ENCODE measurements at regions not wholly inside any gene's neighbourhood (a gene's known extent, or its start where the extent isn't known, plus 50 kb on each side); places are given as distances from the start of the nearest gene placed in this dataset.
"Not testable (repeated sequence)": the region's sequence is repeated elsewhere in the genome, so short reads cannot be mapped to it uniquely, and the experiment has no call there.

DNA sequence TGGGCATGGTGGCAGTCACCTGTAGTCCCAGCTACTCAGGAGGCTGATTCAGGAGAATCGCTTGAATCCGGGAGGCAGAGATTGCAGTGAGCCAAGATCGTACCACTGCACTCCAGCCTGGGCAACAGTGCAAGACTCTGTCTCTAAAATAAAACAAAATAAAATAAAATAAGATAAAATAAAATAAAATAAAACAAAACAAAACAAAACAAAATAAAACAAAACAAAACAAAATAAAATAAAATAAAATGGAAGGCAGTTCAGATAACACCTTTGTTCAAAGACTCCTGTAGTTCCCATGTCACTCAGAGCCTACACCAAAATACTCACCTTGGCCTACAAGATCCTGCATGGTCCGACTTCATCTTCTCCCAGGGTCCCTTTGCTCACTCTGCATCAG is 61.3 kb downstream of the SYF2 start:
- not testable (repeated sequence) for H3K4me3 ChIP-seq (ENCODE audit: insufficient read depth in 1 of 2, low read depth in 1 of 2, low read length in 2 of 2); DNase-seq; H3K27ac ChIP-seq (ENCODE audit: low read length, poor library complexity, severe bottlenecking); H3K14ac ChIP-seq (ENCODE audit: low read length in 2 of 2); H2AFZ ChIP-seq (ENCODE audit: low read depth, low read length); H4K8ac ChIP-seq (ENCODE audit: low read length); H3K79me1 ChIP-seq (replicated peaks; ENCODE audit: low read length, poor library complexity, severe bottlenecking); H2AK5ac ChIP-seq (ENCODE audit: low read length, severe bottlenecking); H3K9me3 ChIP-seq (ENCODE audit: control insufficient read depth, low read length); H3K9ac ChIP-seq (ENCODE audit: low read length); H2BK120ac ChIP-seq (ENCODE audit: low read depth, low read length); H3K23ac ChIP-seq (ENCODE audit: low read length in 2 of 2); H3K4ac ChIP-seq (ENCODE audit: low read depth in 1 of 2, low read length in 2 of 2); H2BK12ac ChIP-seq (ENCODE audit: low read length in 2 of 2); H2BK15ac ChIP-seq (ENCODE audit: low read depth, poor library complexity, severe bottlenecking); H4K91ac ChIP-seq (ENCODE audit: low read length); H3K4me2 ChIP-seq (ENCODE audit: low read length, poor library complexity, severe bottlenecking); H2BK5ac ChIP-seq (ENCODE audit: low read depth, low read length, poor library complexity, severe bottlenecking); H3K36me3 ChIP-seq (ENCODE audit: control insufficient read depth in 1 of 2, insufficient read depth in 2 of 2, low read depth in 1 of 2, low read length in 2 of 2); H3K18ac ChIP-seq (ENCODE audit: low read depth in 1 of 2, low read length in 2 of 2)
- Histone ChIP-seq H3K27me3 (ENCODE audit: control insufficient read depth in 1 of 2, insufficient read depth in 1 of 2, low read length in 2 of 2) (peaks cover 10 to 24% of the 10 kb centered on the region in 2 experiments), H3K4me1 (ENCODE audit: control insufficient read depth, insufficient read depth, low read depth, low read length) (peaks cover 16% of the 10 kb centered on the region)
- WGBS, result 87% methylated on average over 3 of the region's 4 CpGs

DNA sequence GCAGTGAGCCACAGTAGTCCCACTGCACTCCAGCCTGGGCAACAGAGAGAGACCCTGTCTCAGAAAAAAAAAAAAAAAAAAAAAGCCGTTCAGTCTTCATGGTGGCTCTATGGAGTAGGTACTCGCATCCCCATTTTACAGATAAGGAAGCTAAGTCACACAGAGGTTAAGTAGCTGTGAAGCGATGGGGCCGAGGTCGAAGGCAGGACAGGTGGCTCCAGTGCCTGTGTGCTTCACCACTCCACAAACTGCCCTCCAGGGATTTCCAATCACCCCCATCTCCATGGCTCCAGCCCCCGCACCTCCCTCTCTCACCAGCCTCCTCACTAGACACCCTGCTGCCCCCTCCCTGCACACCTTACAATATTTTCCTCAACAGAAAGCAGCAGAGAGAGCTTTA is 61.9 kb downstream of the SYF2 start:
- H3K4ac ChIP-seq (ENCODE audit: low read depth in 1 of 2, low read length in 2 of 2), result no peak overlapping the region
- no peak overlapping the region for H2AFZ ChIP-seq (ENCODE audit: low read depth, low read length)
- no peaks in the 10 kb centered on the region for H3K79me1 ChIP-seq (replicated peaks; ENCODE audit: low read length, poor library complexity, severe bottlenecking)
- WGBS, result 94% methylated on average over 6 of the region's 6 CpGs
- no peak overlapping the region for H3K14ac ChIP-seq (ENCODE audit: low read length in 2 of 2)
- no peak overlapping the region for H3K23ac ChIP-seq (ENCODE audit: low read length in 2 of 2)
- no peak overlapping the region for H3K4me2 ChIP-seq (ENCODE audit: low read length, poor library complexity, severe bottlenecking)
- H4K8ac ChIP-seq (ENCODE audit: low read length), result no peak overlapping the region
- no peak overlapping the region for H3K27ac ChIP-seq (ENCODE audit: low read length, poor library complexity, severe bottlenecking)
- peaks cover 16% of the 10 kb centered on the region for H3K4me1 ChIP-seq (ENCODE audit: control insufficient read depth, insufficient read depth, low read depth, low read length)
- H2BK15ac ChIP-seq (ENCODE audit: low read depth, poor library complexity, severe bottlenecking), result no peak overlapping the region
- H4K91ac ChIP-seq (ENCODE audit: low read length), result no peak overlapping the region
- H2BK120ac ChIP-seq (ENCODE audit: low read depth, low read length), result no peak overlapping the region
- no peak overlapping the region for H2BK12ac ChIP-seq (ENCODE audit: low read length in 2 of 2)
- H2AK5ac ChIP-seq (ENCODE audit: low read length, severe bottlenecking), result no peak overlapping the region
- H3K9ac ChIP-seq (ENCODE audit: low read length), result no peak overlapping the region
- H3K36me3 ChIP-seq (ENCODE audit: control insufficient read depth in 1 of 2, insufficient read depth in 2 of 2, low read depth in 1 of 2, low read length in 2 of 2), result no peaks in the 10 kb centered on the region
- no peaks in the 10 kb centered on the region for H3K9me3 ChIP-seq (ENCODE audit: control insufficient read depth, low read length)
- H3K18ac ChIP-seq (ENCODE audit: low read depth in 1 of 2, low read length in 2 of 2), result no peak overlapping the region
- DNase-seq, result no peak
- H3K27me3 ChIP-seq (ENCODE audit: control insufficient read depth in 1 of 2, insufficient read depth in 1 of 2, low read length in 2 of 2), result peaks cover 10 to 24% of the 10 kb centered on the region in 2 experiments
- no peak overlapping the region for H3K4me3 ChIP-seq (ENCODE audit: insufficient read depth in 1 of 2, low read depth in 1 of 2, low read length in 2 of 2)
- H2BK5ac ChIP-seq (ENCODE audit: low read depth, low read length, poor library complexity, severe bottlenecking), result no peak overlapping the region

DNA sequence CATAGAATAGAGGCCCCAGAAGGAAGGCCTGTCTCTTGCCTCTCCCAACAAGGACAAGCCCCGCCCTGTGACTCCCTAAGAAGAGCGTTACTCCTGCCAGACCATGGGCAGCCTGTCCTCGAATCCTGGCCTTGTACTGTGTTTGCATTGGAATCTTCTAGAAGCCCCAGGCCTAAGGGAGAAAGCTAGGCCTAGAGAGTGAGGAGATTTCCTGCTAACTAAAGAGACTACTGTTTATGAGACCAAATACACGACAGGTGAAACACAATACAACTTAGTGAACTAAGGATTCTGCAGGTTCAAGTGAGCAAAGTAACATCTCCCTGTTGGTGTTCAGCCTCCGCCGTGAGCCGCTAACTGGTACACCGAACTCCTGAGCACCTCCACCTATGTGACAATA is 62.7 kb downstream of the SYF2 start:
- Histone ChIP-seq H2BK5ac (ENCODE audit: low read depth, low read length, poor library complexity, severe bottlenecking) (no peak overlapping the region), H3K4me1 (ENCODE audit: control insufficient read depth, insufficient read depth, low read depth, low read length) (peaks cover 8% of the 10 kb centered on the region), H3K23ac (ENCODE audit: low read length in 2 of 2) (no peak overlapping the region), H3K9ac (ENCODE audit: low read length) (no peak overlapping the region), H3K9me3 (ENCODE audit: control insufficient read depth, low read length) (no peaks in the 10 kb centered on the region), H3K4ac (ENCODE audit: low read depth in 1 of 2, low read length in 2 of 2) (no peak overlapping the region), H3K36me3 (ENCODE audit: control insufficient read depth in 1 of 2, insufficient read depth in 2 of 2, low read depth in 1 of 2, low read length in 2 of 2) (no peaks in the 10 kb centered on the region), H2AFZ (ENCODE audit: low read depth, low read length) (no peak overlapping the region), H3K27ac (ENCODE audit: low read length, poor library complexity, severe bottlenecking) (no peak overlapping the region), H2BK12ac (ENCODE audit: low read length in 2 of 2) (no peak overlapping the region), H2BK120ac (ENCODE audit: low read depth, low read length) (no peak overlapping the region), H4K8ac (ENCODE audit: low read length) (no peak overlapping the region), H3K18ac (ENCODE audit: low read depth in 1 of 2, low read length in 2 of 2) (no peak overlapping the region), H4K91ac (ENCODE audit: low read length) (no peak overlapping the region), H2BK15ac (ENCODE audit: low read depth, poor library complexity, severe bottlenecking) (no peak overlapping the region), H3K27me3 (ENCODE audit: control insufficient read depth in 1 of 2, insufficient read depth in 1 of 2, low read length in 2 of 2) (peaks cover 10 to 24% of the 10 kb centered on the region in 2 experiments), H2AK5ac (ENCODE audit: low read length, severe bottlenecking) (no peak overlapping the region), H3K4me3 (ENCODE audit: insufficient read depth in 1 of 2, low read depth in 1 of 2, low read length in 2 of 2) (no peak overlapping the region), H3K79me1 (replicated peaks; ENCODE audit: low read length, poor library complexity, severe bottlenecking) (no peaks in the 10 kb centered on the region), H3K14ac (ENCODE audit: low read length in 2 of 2) (no peak overlapping the region), H3K4me2 (ENCODE audit: low read length, poor library complexity, severe bottlenecking) (no peak overlapping the region)
- 93% methylated on average over 8 of the region's 8 CpGs for WGBS
- no peak for DNase-seq

DNA sequence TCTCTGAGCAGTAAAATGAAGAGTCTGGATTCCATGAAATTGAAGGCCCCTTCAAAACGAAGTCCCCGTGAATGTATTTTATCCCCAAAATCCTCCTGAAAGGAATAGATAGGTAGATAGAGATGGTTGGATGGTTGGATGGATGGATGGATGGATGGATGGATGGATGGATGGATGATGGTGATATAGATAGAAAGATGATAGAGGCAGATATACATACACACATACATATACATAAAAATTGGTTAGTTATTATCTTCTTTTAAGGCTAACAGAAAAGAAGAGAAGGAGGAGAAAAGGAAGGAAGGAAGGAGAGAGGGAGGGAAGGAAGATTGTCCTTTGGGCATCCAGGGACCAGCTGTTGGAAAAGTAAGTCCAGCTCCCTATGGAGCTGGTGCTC is 63.1 kb downstream of the SYF2 start:
- Histone ChIP-seq H3K14ac (ENCODE audit: low read length in 2 of 2) (no peak overlapping the region), H4K8ac (ENCODE audit: low read length) (no peak overlapping the region), H3K4me2 (ENCODE audit: low read length, poor library complexity, severe bottlenecking) (no peak overlapping the region), H3K4ac (ENCODE audit: low read depth in 1 of 2, low read length in 2 of 2) (no peak overlapping the region), H4K91ac (ENCODE audit: low read length) (no peak overlapping the region), H3K4me3 (ENCODE audit: insufficient read depth in 1 of 2, low read depth in 1 of 2, low read length in 2 of 2) (no peak overlapping the region), H3K9ac (ENCODE audit: low read length) (no peak overlapping the region), H3K27ac (ENCODE audit: low read length, poor library complexity, severe bottlenecking) (no peak overlapping the region), H3K9me3 (ENCODE audit: control insufficient read depth, low read length) (no peaks in the 10 kb centered on the region), H3K23ac (ENCODE audit: low read length in 2 of 2) (no peak overlapping the region), H3K18ac (ENCODE audit: low read depth in 1 of 2, low read length in 2 of 2) (no peak overlapping the region), H2BK5ac (ENCODE audit: low read depth, low read length, poor library complexity, severe bottlenecking) (no peak overlapping the region), H2BK12ac (ENCODE audit: low read length in 2 of 2) (no peak overlapping the region), H2AFZ (ENCODE audit: low read depth, low read length) (no peak overlapping the region), H3K36me3 (ENCODE audit: control insufficient read depth in 1 of 2, insufficient read depth in 2 of 2, low read depth in 1 of 2, low read length in 2 of 2) (no peaks in the 10 kb centered on the region), H2BK120ac (ENCODE audit: low read depth, low read length) (no peak overlapping the region), H2AK5ac (ENCODE audit: low read length, severe bottlenecking) (no peak overlapping the region), H3K27me3 (ENCODE audit: control insufficient read depth in 1 of 2, insufficient read depth in 1 of 2, low read length in 2 of 2) (peaks cover 10 to 25% of the 10 kb centered on the region in 2 experiments), H3K79me1 (replicated peaks; ENCODE audit: low read length, poor library complexity, severe bottlenecking) (no peaks in the 10 kb centered on the region), H2BK15ac (ENCODE audit: low read depth, poor library complexity, severe bottlenecking) (no peak overlapping the region), H3K4me1 (ENCODE audit: control insufficient read depth, insufficient read depth, low read depth, low read length) (peaks cover 5% of the 10 kb centered on the region)
- 100% methylated on average over 2 of the region's 2 CpGs for WGBS
- DNase-seq, result no peak

All from mesenchymal stem cell (in vitro differentiated cells and primary cell).